ENCODE measurements at regions not wholly inside any gene's neighbourhood (a gene's known extent, or its start where the extent isn't known, plus 50 kb on each side); places are given as distances from the start of the nearest gene placed in this dataset.

DNA sequence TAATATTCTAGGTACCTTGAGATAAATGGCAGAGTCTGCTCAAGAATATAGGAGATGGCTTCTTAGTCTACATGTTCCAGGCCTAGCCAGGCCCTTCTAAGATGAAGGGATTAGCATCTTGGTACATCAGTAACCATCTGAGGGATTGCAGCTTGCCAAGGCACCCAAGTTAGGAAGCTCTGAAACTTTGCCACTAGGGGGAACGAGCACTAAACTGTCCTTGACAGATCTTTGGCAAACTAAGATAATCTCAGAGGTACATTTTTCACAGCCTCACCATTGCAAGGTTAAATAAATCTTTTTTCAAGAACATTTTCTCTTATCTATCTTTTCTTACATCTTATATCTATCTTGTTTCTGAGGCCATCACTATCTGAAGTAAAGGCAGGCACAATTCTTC lies 351.2 kb downstream of the RAP2B start:
- TF ChIP-seq EZH2 (IDR thresholded peaks at IDR 0.05; ENCODE audit: borderline replicate concordance, low read depth, low read length, poor library complexity, severe bottlenecking) = no peak
- TF ChIP-seq, protein P1, sequence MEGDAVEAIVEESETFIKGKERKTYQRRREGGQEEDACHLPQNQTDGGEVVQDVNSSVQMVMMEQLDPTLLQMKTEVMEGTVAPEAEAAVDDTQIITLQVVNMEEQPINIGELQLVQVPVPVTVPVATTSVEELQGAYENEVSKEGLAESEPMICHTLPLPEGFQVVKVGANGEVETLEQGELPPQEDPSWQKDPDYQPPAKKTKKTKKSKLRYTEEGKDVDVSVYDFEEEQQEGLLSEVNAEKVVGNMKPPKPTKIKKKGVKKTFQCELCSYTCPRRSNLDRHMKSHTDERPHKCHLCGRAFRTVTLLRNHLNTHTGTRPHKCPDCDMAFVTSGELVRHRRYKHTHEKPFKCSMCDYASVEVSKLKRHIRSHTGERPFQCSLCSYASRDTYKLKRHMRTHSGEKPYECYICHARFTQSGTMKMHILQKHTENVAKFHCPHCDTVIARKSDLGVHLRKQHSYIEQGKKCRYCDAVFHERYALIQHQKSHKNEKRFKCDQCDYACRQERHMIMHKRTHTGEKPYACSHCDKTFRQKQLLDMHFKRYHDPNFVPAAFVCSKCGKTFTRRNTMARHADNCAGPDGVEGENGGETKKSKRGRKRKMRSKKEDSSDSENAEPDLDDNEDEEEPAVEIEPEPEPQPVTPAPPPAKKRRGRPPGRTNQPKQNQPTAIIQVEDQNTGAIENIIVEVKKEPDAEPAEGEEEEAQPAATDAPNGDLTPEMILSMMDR (conservative IDR thresholded peaks at IDR 0.05; ENCODE audit: low read depth, low read length) = peak; percentile 53
- Histone ChIP-seq H3K4me1 (ENCODE audit: insufficient read depth, low read length, poor library complexity, severe bottlenecking) (no peaks in the 10 kb centered on the region), H3K4me3 (ENCODE audit: low read depth, low read length, poor library complexity, severe bottlenecking) (no peak overlapping the region), H3K9me3 (ENCODE audit: low read depth, low read length, poor library complexity, severe bottlenecking) (peaks cover 5% of the 10 kb centered on the region), H3K27ac (ENCODE audit: low read depth, low read length, poor library complexity, severe bottlenecking) (no peak overlapping the region), H3K36me3 (ENCODE audit: insufficient read depth, low read length, poor library complexity, severe bottlenecking) (no peaks in the 10 kb centered on the region), H3K27me3 (replicated peaks; ENCODE audit: insufficient read depth, low read depth, low read length, poor library complexity) (no peaks in the 10 kb centered on the region)
- ChIA-PET CTCF (no interaction called here), POLR2A (ENCODE audit: low non-redundant PET) (no interaction called here)
- BruUV-seq (replicated peaks) = no TSS peak
- DNase-seq (ENCODE audit: low spot score) = peak; percentile 45
- intact Hi-C loops (cut with micrococcal nuclease; ENCODE audit: unreplicated experiment) = no loop called here

DNA sequence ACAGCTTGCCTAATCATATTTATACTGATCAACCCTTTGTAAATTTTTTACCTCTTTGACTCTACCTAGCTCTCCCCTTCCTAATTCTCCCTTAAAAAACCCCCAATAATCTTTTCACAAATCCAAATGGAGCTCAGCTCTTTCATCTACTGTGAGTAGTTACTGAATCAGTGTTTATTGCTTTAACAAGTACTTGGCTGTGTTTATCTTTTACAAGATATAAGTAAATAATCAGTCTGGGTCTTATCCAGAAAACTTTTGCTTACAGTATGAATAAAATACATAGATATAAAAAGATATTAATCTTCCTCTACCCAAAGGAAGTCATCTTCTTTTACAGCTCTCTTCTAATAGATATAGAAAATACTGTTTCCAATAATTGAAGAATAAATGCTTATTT lies 366.4 kb downstream of the RAP2B start:
- ChIA-PET CTCF (no interaction called here), POLR2A (ENCODE audit: low non-redundant PET) (no interaction called here)
- TF ChIP-seq, protein P1 (conservative IDR thresholded peaks at IDR 0.05; ENCODE audit: low read depth, low read length) = no peak
- TF ChIP-seq EZH2 (IDR thresholded peaks at IDR 0.05; ENCODE audit: borderline replicate concordance, low read depth, low read length, poor library complexity, severe bottlenecking) = no peak
- intact Hi-C loops (cut with micrococcal nuclease; ENCODE audit: unreplicated experiment) = no loop called here
- no peaks in the 10 kb centered on the region for H3K27me3 ChIP-seq (replicated peaks; ENCODE audit: insufficient read depth, low read depth, low read length, poor library complexity)
- no peak for DNase-seq (ENCODE audit: low spot score)
- no peaks in the 10 kb centered on the region for H3K9me3 ChIP-seq (ENCODE audit: low read depth, low read length, poor library complexity, severe bottlenecking)
- H3K27ac ChIP-seq (ENCODE audit: low read depth, low read length, poor library complexity, severe bottlenecking) = no peak overlapping the region
- H3K36me3 ChIP-seq (ENCODE audit: insufficient read depth, low read length, poor library complexity, severe bottlenecking) = no peaks in the 10 kb centered on the region
- BruUV-seq (replicated peaks) = no TSS peak
- no peak overlapping the region for H3K4me3 ChIP-seq (ENCODE audit: low read depth, low read length, poor library complexity, severe bottlenecking)
- H3K4me1 ChIP-seq (ENCODE audit: insufficient read depth, low read length, poor library complexity, severe bottlenecking) = no peaks in the 10 kb centered on the region

DNA sequence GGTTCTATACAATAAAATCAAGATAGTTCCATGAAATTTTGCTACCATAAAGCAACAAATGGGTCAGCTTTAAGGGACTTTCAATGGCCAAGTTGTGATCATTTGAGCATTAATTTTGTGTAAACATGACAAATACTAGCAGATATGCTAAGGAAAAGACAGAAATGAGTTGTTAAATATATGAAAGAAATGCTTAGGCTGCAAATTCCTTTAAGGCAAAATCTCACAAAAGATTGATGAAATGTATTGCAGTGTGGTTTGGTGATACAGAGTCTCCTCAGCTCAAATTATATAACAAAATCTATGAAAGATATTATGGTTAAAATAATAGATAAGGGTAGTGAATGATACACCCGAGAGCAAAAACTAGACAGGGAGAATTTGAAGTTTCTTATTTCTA lies 377.2 kb downstream of the RAP2B start:
- Histone ChIP-seq H3K27ac (ENCODE audit: low read depth, low read length, poor library complexity, severe bottlenecking) (no peak overlapping the region), H3K4me1 (ENCODE audit: insufficient read depth, low read length, poor library complexity, severe bottlenecking) (no peaks in the 10 kb centered on the region), H3K9me3 (ENCODE audit: low read depth, low read length, poor library complexity, severe bottlenecking) (no peaks in the 10 kb centered on the region), H3K4me3 (ENCODE audit: low read depth, low read length, poor library complexity, severe bottlenecking) (no peak overlapping the region), H3K36me3 (ENCODE audit: insufficient read depth, low read length, poor library complexity, severe bottlenecking) (no peaks in the 10 kb centered on the region), H3K27me3 (replicated peaks; ENCODE audit: insufficient read depth, low read depth, low read length, poor library complexity) (no peaks in the 10 kb centered on the region)
- intact Hi-C loops (cut with micrococcal nuclease; ENCODE audit: unreplicated experiment) = no loop called here
- no peak for TF ChIP-seq EZH2 (IDR thresholded peaks at IDR 0.05; ENCODE audit: borderline replicate concordance, low read depth, low read length, poor library complexity, severe bottlenecking)
- TF ChIP-seq, protein P1 (conservative IDR thresholded peaks at IDR 0.05; ENCODE audit: low read depth, low read length) = no peak
- BruUV-seq (replicated peaks) = no TSS peak
- POLR2A ChIA-PET (ENCODE audit: low non-redundant PET) = interaction anchor here (0.6 kb wide), 1 partner anchor 1782 kb away, joined by 3 read pairs; no protein-coding TSS in a partner anchor
- CTCF ChIA-PET = no interaction called here
- no peak for DNase-seq (ENCODE audit: low spot score)
